ENCODE measurements at regions not wholly inside any gene's neighbourhood (a gene's known extent, or its start where the extent isn't known, plus 50 kb on each side); places are given as distances from the start of the nearest gene placed in this dataset.

- Histone ChIP-seq H3K36me3 (ENCODE audit: control insufficient read depth, insufficient read depth, low read length) (no peaks in the 10 kb centered on the region), H3K4me3 (replicated peaks; ENCODE audit: low read depth, low read length) (no peak overlapping the region), H3K27me3 (replicated peaks; ENCODE audit: control insufficient read depth, insufficient read depth, low read length) (no peaks in the 10 kb centered on the region)
- DNase-seq (ENCODE audit: extremely low read depth, insufficient read length), result no peak
- no peak for TF ChIP-seq CTCF (IDR thresholded peaks at IDR 0.05; ENCODE audit: insufficient read depth, low read length, poor library complexity, severe bottlenecking)
Measured at GRCh38 chr7:49443515-49443914, 329.9 kb upstream of the VWC2 start.

- Histone ChIP-seq H3K27me3 (replicated peaks; ENCODE audit: control insufficient read depth, insufficient read depth, low read length) (no peaks in the 10 kb centered on the region), H3K4me3 (replicated peaks; ENCODE audit: low read depth, low read length) (no peak overlapping the region), H3K36me3 (ENCODE audit: control insufficient read depth, insufficient read depth, low read length) (no peaks in the 10 kb centered on the region)
- no peak for TF ChIP-seq CTCF (IDR thresholded peaks at IDR 0.05; ENCODE audit: insufficient read depth, low read length, poor library complexity, severe bottlenecking)
- no peak for DNase-seq (ENCODE audit: extremely low read depth, insufficient read length)
Measured at GRCh38 chr7:49453486-49453885, 320.0 kb upstream of the VWC2 start.

- no peak overlapping the region for H3K4me3 ChIP-seq (replicated peaks; ENCODE audit: low read depth, low read length)
- DNase-seq (ENCODE audit: extremely low read depth, insufficient read length), result no peak
- TF ChIP-seq CTCF (IDR thresholded peaks at IDR 0.05; ENCODE audit: insufficient read depth, low read length, poor library complexity, severe bottlenecking), result no peak
- no peaks in the 10 kb centered on the region for H3K27me3 ChIP-seq (replicated peaks; ENCODE audit: control insufficient read depth, insufficient read depth, low read length)
- H3K36me3 ChIP-seq (ENCODE audit: control insufficient read depth, insufficient read depth, low read length), result no peaks in the 10 kb centered on the region
Measured at GRCh38 chr7:49479441-49479840, 294.0 kb upstream of the VWC2 start.

GRCh38 chr7:49479936-49480544 is 293.4 kb upstream of the VWC2 start:
- TF ChIP-seq CTCF (IDR thresholded peaks at IDR 0.05; ENCODE audit: insufficient read depth, low read length, poor library complexity, severe bottlenecking), result no peak
- no peak overlapping the region for H3K4me3 ChIP-seq (replicated peaks; ENCODE audit: low read depth, low read length)
- H3K27me3 ChIP-seq (replicated peaks; ENCODE audit: control insufficient read depth, insufficient read depth, low read length), result no peaks in the 10 kb centered on the region
- DNase-seq (ENCODE audit: extremely low read depth, insufficient read length), result no peak
- H3K36me3 ChIP-seq (ENCODE audit: control insufficient read depth, insufficient read depth, low read length), result no peaks in the 10 kb centered on the region

- H3K27me3 ChIP-seq (replicated peaks; ENCODE audit: control insufficient read depth, insufficient read depth, low read length), result no peaks in the 10 kb centered on the region
- no peak overlapping the region for H3K4me3 ChIP-seq (replicated peaks; ENCODE audit: low read depth, low read length)
- TF ChIP-seq CTCF (IDR thresholded peaks at IDR 0.05; ENCODE audit: insufficient read depth, low read length, poor library complexity, severe bottlenecking), result no peak
- no peaks in the 10 kb centered on the region for H3K36me3 ChIP-seq (ENCODE audit: control insufficient read depth, insufficient read depth, low read length)
- no peak for DNase-seq (ENCODE audit: extremely low read depth, insufficient read length)
Measured at GRCh38 chr7:49481075-49481474, 292.4 kb upstream of the VWC2 start.

- no peak overlapping the region for H3K4me3 ChIP-seq (replicated peaks; ENCODE audit: low read depth, low read length)
- H3K27me3 ChIP-seq (replicated peaks; ENCODE audit: control insufficient read depth, insufficient read depth, low read length), result no peaks in the 10 kb centered on the region
- H3K36me3 ChIP-seq (ENCODE audit: control insufficient read depth, insufficient read depth, low read length), result no peaks in the 10 kb centered on the region
- DNase-seq (ENCODE audit: extremely low read depth, insufficient read length), result no peak
- peak; percentile 38 for TF ChIP-seq CTCF (IDR thresholded peaks at IDR 0.05; ENCODE audit: insufficient read depth, low read length, poor library complexity, severe bottlenecking)
Measured at GRCh38 chr7:49483142-49483541, 290.3 kb upstream of the VWC2 start.
